Keratinocyte (primary cell): ENCODE measurements at regions not wholly inside any gene's neighbourhood (a gene's known extent, or its start where the extent isn't known, plus 50 kb on each side); places are given as distances from the start of the nearest gene placed in this dataset.

Experiments
- DNase-seq: peaks from one replicate; pipeline ENCODE4 v3.0.0-alpha.2; 2011; ENCODE audit warnings: low read depth, missing footprints, low spot score
- FAIRE-seq: peaks from 2 replicates; lab custom pipeline; 2011; peaks lifted over from hg19 to GRCh38; lab: Jason Lieb, UNC
- H2AFZ ChIP-seq: 2 replicates; pipeline ENCODE4 v1.6.0; 2012; ENCODE audit warnings: low read length, control low read depth, inconsistent platforms; ENCODE audit not compliant: control insufficient read depth
- H3K27ac ChIP-seq: 2 replicates; pipeline ENCODE4 v1.5.1; 2011; ENCODE audit warnings: low read length; ENCODE audit not compliant: control insufficient read depth, insufficient read depth
- H3K27me3 ChIP-seq: 3 replicates; pipeline ENCODE4 v1.6.0; 2011; ENCODE audit warnings: low read length; ENCODE audit not compliant: control insufficient read depth, insufficient read depth; ENCODE audit errors: extremely low read depth
- H3K36me3 ChIP-seq, 2 experiments: 2 replicates in 1 of 2; 3 replicates in 1 of 2; pipeline ENCODE4 v1.5.1; 2011; ENCODE audit warnings: low read length in 2 of 2, mild to moderate bottlenecking in 1 of 2; ENCODE audit not compliant: control insufficient read depth in 2 of 2, insufficient read depth in 2 of 2; ENCODE audit errors: extremely low read depth in 1 of 2
- H3K4me1 ChIP-seq: 3 replicates; pipeline ENCODE4 v1.5.1; 2011; ENCODE audit warnings: low read length; ENCODE audit not compliant: control insufficient read depth, insufficient read depth; ENCODE audit errors: extremely low read depth
- H3K4me2 ChIP-seq: 3 replicates; pipeline ENCODE4 v1.6.0; 2011; ENCODE audit warnings: low read depth, low read length; ENCODE audit not compliant: control insufficient read depth, insufficient read depth; ENCODE audit errors: extremely low read depth
- H3K4me3 ChIP-seq, 3 experiments: fragments of 200-600 bp in 1 of 3; sonication (generic) in 1 of 3; 2 replicates in 2 of 3; 3 replicates in 1 of 3; pipeline ENCODE4 v1.5.1; 2011 to 2016; ENCODE audit warnings: low read length in 3 of 3, mild to moderate bottlenecking in 3 of 3, control low read depth in 2 of 3, inconsistent platforms in 1 of 3, low read depth in 1 of 3, mixed read lengths in 1 of 3, mixed run types in 1 of 3, moderate library complexity in 1 of 3; ENCODE audit not compliant: control insufficient read depth in 2 of 3, insufficient read depth in 2 of 3; ENCODE audit errors: extremely low read depth in 1 of 3
- H3K79me2 ChIP-seq: 2 replicates; pipeline ENCODE4 v1.6.0; 2012; ENCODE audit warnings: low read length; ENCODE audit not compliant: control insufficient read depth, insufficient read depth
- H3K9ac ChIP-seq: 3 replicates; pipeline ENCODE4 v1.6.0; 2011; ENCODE audit warnings: low read length; ENCODE audit not compliant: control insufficient read depth, insufficient read depth; ENCODE audit errors: extremely low read depth
- H3K9me1 ChIP-seq: 3 replicates; pipeline ENCODE4 v1.6.0; 2011; ENCODE audit warnings: low read length; ENCODE audit not compliant: control insufficient read depth, insufficient read depth; ENCODE audit errors: extremely low read depth
- H3K9me3 ChIP-seq: 2 replicates; pipeline ENCODE4 v1.5.1; 2012; ENCODE audit warnings: low read depth, low read length; ENCODE audit not compliant: control insufficient read depth
- H4K20me1 ChIP-seq: 3 replicates; pipeline ENCODE4 v1.6.0; 2011; ENCODE audit warnings: low read length; ENCODE audit not compliant: control insufficient read depth, insufficient read depth; ENCODE audit errors: extremely low read depth
- CTCF ChIP-seq, 3 experiments: IDR thresholded peaks in 1 of 3; conservative IDR thresholded peaks in 1 of 3; optimal IDR thresholded peaks in 1 of 3; 2 replicates in 2 of 3; 3 replicates in 1 of 3; pipeline versions ENCODE3 to v1.5.1; 2011; ENCODE audit warnings: low read length in 3 of 3, mild to moderate bottlenecking in 3 of 3, moderate library complexity in 2 of 3, control low read depth in 1 of 3, inconsistent platforms in 1 of 3; ENCODE audit not compliant: insufficient read depth in 2 of 3; ENCODE audit errors: extremely low read depth in 1 of 3
- EZH2 ChIP-seq: IDR thresholded peaks from one replicate; pipeline ENCODE4 v1.6.1; 2012; ENCODE audit warnings: inconsistent platforms, mild to moderate bottlenecking, low read length, moderate library complexity
- dilution Hi-C: fragments of 300-500 bp; cut with MboI; formaldehyde crosslinking; loops from one replicate; pipeline ENCODE4 v1.7.0; 2020; ENCODE audit warnings: low sequenced_read_pairs; ENCODE audit not compliant: extremely low pct_ligation_motif_present

- TF ChIP-seq CTCF (optimal IDR thresholded peaks at IDR 0.05 in 1 of 3, IDR thresholded peaks at IDR 0.05 in 1 of 3, conservative IDR thresholded peaks at IDR 0.05 in 1 of 3; ENCODE audit: extremely low read depth in 1 of 3, insufficient read depth in 2 of 3, low read length in 3 of 3): no peak
- dilution Hi-C loops: no loop called here
- no peak for FAIRE-seq
These were observed 286.3 kb upstream of the UGT8 start for GRCh38 chr4:114312338-114312737.

GRCh38 chr4:114316789-114317188 is 281.8 kb upstream of the UGT8 start:
- Histone ChIP-seq H3K4me3 (no peak overlapping the region), H3K9me3 (no peaks in the 10 kb centered on the region), H3K4me1 (no peaks in the 10 kb centered on the region), H3K27me3 (no peaks in the 10 kb centered on the region), H2AFZ (no peak overlapping the region), H3K4me2 (no peak overlapping the region), H3K9ac (no peak overlapping the region), H3K27ac (no peak overlapping the region), H3K36me3 (no peaks in the 10 kb centered on the region), H3K9me1 (no peaks in the 10 kb centered on the region), H4K20me1 (no peaks in the 10 kb centered on the region), H3K79me2 (no peaks in the 10 kb centered on the region)
- TF ChIP-seq EZH2: no peak
- TF ChIP-seq CTCF (optimal IDR thresholded peaks at IDR 0.05 in 1 of 3, IDR thresholded peaks at IDR 0.05 in 1 of 3, conservative IDR thresholded peaks at IDR 0.05 in 1 of 3; ENCODE audit: extremely low read depth in 1 of 3, insufficient read depth in 2 of 3, low read length in 3 of 3): no peak
- dilution Hi-C loops: no loop called here
- DNase-seq (no peak), FAIRE-seq (no peak)

More at GRCh38 chr4:114312338-114312737, 286.3 kb upstream of the UGT8 start:
- no peak overlapping the region for H3K27ac ChIP-seq
- H3K4me1 ChIP-seq: no peaks in the 10 kb centered on the region
- H3K4me3 ChIP-seq: no peak overlapping the region
- no peak overlapping the region for H2AFZ ChIP-seq
- H3K9me1 ChIP-seq: no peaks in the 10 kb centered on the region
- H3K9me3 ChIP-seq: no peaks in the 10 kb centered on the region
- no peaks in the 10 kb centered on the region for H3K79me2 ChIP-seq
- no peak overlapping the region for H3K4me2 ChIP-seq
- no peak overlapping the region for H3K9ac ChIP-seq
- H3K27me3 ChIP-seq: no peaks in the 10 kb centered on the region
- H3K36me3 ChIP-seq: no peaks in the 10 kb centered on the region
- no peaks in the 10 kb centered on the region for H4K20me1 ChIP-seq
- no peak for DNase-seq
